A673 (cell line): ENCODE measurements at regions not wholly inside any gene's neighbourhood (a gene's known extent, or its start where the extent isn't known, plus 50 kb on each side); places are given as distances from the start of the nearest gene placed in this dataset.

Source experiments
- EZH2 ChIP-seq: fragments of 200-600 bp; sonication (generic); IDR thresholded peaks from 2 replicates; pipeline ENCODE4 v1.6.1; 2017; ENCODE audit warnings: borderline replicate concordance, low read depth, mild to moderate bottlenecking, mixed read lengths, antibody characterized with exemption, low read length; ENCODE audit not compliant: poor library complexity, severe bottlenecking
- TF ChIP-seq, protein P1 (sequence below): fragments of 300-800, 200-600 bp; sonication (generic); conservative IDR thresholded peaks from 2 replicates; pipeline ENCODE4 v1.5.1; 2017; ENCODE audit warnings: low read depth, mild to moderate bottlenecking, antibody characterized with exemption, low read length, moderate library complexity, mixed read lengths

GRCh38 chr11:127138613-127139012 is 138.0 kb upstream of the KIRREL3 start:
- TF ChIP-seq, protein P1, sequence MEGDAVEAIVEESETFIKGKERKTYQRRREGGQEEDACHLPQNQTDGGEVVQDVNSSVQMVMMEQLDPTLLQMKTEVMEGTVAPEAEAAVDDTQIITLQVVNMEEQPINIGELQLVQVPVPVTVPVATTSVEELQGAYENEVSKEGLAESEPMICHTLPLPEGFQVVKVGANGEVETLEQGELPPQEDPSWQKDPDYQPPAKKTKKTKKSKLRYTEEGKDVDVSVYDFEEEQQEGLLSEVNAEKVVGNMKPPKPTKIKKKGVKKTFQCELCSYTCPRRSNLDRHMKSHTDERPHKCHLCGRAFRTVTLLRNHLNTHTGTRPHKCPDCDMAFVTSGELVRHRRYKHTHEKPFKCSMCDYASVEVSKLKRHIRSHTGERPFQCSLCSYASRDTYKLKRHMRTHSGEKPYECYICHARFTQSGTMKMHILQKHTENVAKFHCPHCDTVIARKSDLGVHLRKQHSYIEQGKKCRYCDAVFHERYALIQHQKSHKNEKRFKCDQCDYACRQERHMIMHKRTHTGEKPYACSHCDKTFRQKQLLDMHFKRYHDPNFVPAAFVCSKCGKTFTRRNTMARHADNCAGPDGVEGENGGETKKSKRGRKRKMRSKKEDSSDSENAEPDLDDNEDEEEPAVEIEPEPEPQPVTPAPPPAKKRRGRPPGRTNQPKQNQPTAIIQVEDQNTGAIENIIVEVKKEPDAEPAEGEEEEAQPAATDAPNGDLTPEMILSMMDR: no peak
- no peak for TF ChIP-seq EZH2
